HEK293 (cell line): ENCODE measurements at regions not wholly inside any gene's neighbourhood (a gene's known extent, or its start where the extent isn't known, plus 50 kb on each side); places are given as distances from the start of the nearest gene placed in this dataset.

Experiments
- CTCF ChIA-PET: fragments of 350-600 bp; formaldehyde crosslinking; extraction: SDS; loops from one replicate; lab custom pipeline; 2021; ENCODE audit warnings: antibody characterized with exemption; lab: Yijun Ruan, JAX
- POLR2A ChIA-PET: fragments of 300-600 bp; formaldehyde crosslinking; extraction: SDS; loops from one replicate; lab custom pipeline; 2020; ENCODE audit warnings: antibody characterized with exemption, inconsistent platforms; lab: Yijun Ruan, JAX
- H3K27ac ChIP-seq: fragments of 200-500 bp; sonication (Bioruptor generic); 2 replicates; pipeline ENCODE4 v1.5.1; 2014; ENCODE audit warnings: low read depth, low read length, control low read depth, inconsistent platforms; ENCODE audit errors: extremely low read depth
- H3K36me3 ChIP-seq, 2 experiments: fragments of 200-500 bp in 1 of 2; sonication (Bioruptor generic) in 1 of 2; 1 replicate in 1 of 2; 2 replicates in 1 of 2; pipeline ENCODE4 v1.5.1; 2014 to 2017; ENCODE audit warnings: inconsistent platforms in 2 of 2, low read length in 2 of 2; ENCODE audit not compliant: control insufficient read depth in 2 of 2, insufficient read depth in 1 of 2
- H3K4me1 ChIP-seq: fragments of 200-500 bp; sonication (Bioruptor generic); 2 replicates; pipeline ENCODE4 v1.5.1; 2014; ENCODE audit warnings: mild to moderate bottlenecking, low read length, inconsistent platforms; ENCODE audit not compliant: control insufficient read depth, insufficient read depth
- H3K4me3 ChIP-seq: 2 replicates; pipeline ENCODE4 v1.5.1; 2011; ENCODE audit warnings: low read depth, mild to moderate bottlenecking, control low read depth, low read length, moderate library complexity
- H3K9me3 ChIP-seq: fragments of 200-500 bp; sonication (Bioruptor generic); 2 replicates; pipeline ENCODE4 v1.5.1; 2014; ENCODE audit warnings: low read depth, low read length, inconsistent platforms; ENCODE audit not compliant: control insufficient read depth, insufficient read depth
- MYNN ChIP-seq: fragments of 450-650 bp; formaldehyde crosslinking; IDR thresholded peaks from 2 replicates; pipeline ENCODE4 v1.5.1; 2016; ENCODE audit warnings: missing biosample characterization, missing genetic modification characterization, borderline replicate concordance
- OVOL3 ChIP-seq: fragments of 450-650 bp; formaldehyde crosslinking; IDR thresholded peaks from 2 replicates; pipeline ENCODE4 v1.5.1; 2016; ENCODE audit warnings: missing biosample characterization, missing genetic modification characterization
- PRDM1 ChIP-seq: fragments of 450-650 bp; formaldehyde crosslinking; IDR thresholded peaks from 2 replicates; pipeline ENCODE4; 2016; ENCODE audit warnings: missing biosample characterization, missing genetic modification characterization
- ZNF133 ChIP-seq: fragments of 450-650 bp; formaldehyde crosslinking; IDR thresholded peaks from 2 replicates; pipeline ENCODE4 v1.5.1; 2016; ENCODE audit warnings: missing biosample characterization, missing genetic modification characterization
- ZNF174 ChIP-seq: fragments of 450-650 bp; formaldehyde crosslinking; IDR thresholded peaks from 2 replicates; pipeline ENCODE4 v1.5.0; 2017; ENCODE audit warnings: missing biosample characterization, mild to moderate bottlenecking, missing genetic modification characterization
- ZNF211 ChIP-seq: fragments of 450-650 bp; formaldehyde crosslinking; IDR thresholded peaks from 2 replicates; pipeline ENCODE4 v1.5.1; 2016; ENCODE audit warnings: low read depth, missing biosample characterization, missing genetic modification characterization
- ZNF324 ChIP-seq: fragments of 450-650 bp; formaldehyde crosslinking; IDR thresholded peaks from 2 replicates; pipeline ENCODE4 v1.5.1; 2016; ENCODE audit warnings: missing biosample characterization, missing genetic modification characterization
- ZNF350 ChIP-seq: fragments of 450-650 bp; formaldehyde crosslinking; IDR thresholded peaks from 2 replicates; pipeline ENCODE4 v1.5.0; 2017; ENCODE audit warnings: missing biosample characterization, mild to moderate bottlenecking, missing genetic modification characterization
- ZNF600 ChIP-seq: fragments of 450-650 bp; formaldehyde crosslinking; IDR thresholded peaks from 2 replicates; pipeline ENCODE4 v1.5.1; 2016; ENCODE audit warnings: missing biosample characterization, missing genetic modification characterization
- ZNF664 ChIP-seq: fragments of 450-650 bp; formaldehyde crosslinking; IDR thresholded peaks from 2 replicates; pipeline ENCODE4 v1.5.1; 2016; ENCODE audit warnings: missing biosample characterization, missing genetic modification characterization
- ZNF791 ChIP-seq: fragments of 450-650 bp; formaldehyde crosslinking; IDR thresholded peaks from 2 replicates; pipeline ENCODE4 v1.5.1; 2016; ENCODE audit warnings: missing biosample characterization, missing genetic modification characterization
- TF ChIP-seq, protein P1 (sequence below): fragments of 450-650 bp; formaldehyde crosslinking; IDR thresholded peaks from 2 replicates; pipeline ENCODE4 v1.5.1; 2016; ENCODE audit warnings: missing biosample characterization, missing genetic modification characterization
- TF ChIP-seq, protein P2 (sequence below): fragments of 450-650 bp; formaldehyde crosslinking; IDR thresholded peaks from 2 replicates; pipeline ENCODE4 v1.5.1; 2016; ENCODE audit warnings: missing biosample characterization, missing genetic modification characterization, borderline replicate concordance
- TF ChIP-seq, protein P3 (sequence below): fragments of 450-650 bp; formaldehyde crosslinking; IDR thresholded peaks from 2 replicates; pipeline ENCODE4 v1.5.1; 2017; ENCODE audit warnings: missing biosample characterization, missing genetic modification characterization
- TF ChIP-seq, protein P4 (sequence below): fragments of 450-650 bp; formaldehyde crosslinking; IDR thresholded peaks from 2 replicates; pipeline ENCODE4 v1.5.1; 2017; ENCODE audit warnings: missing biosample characterization, missing genetic modification characterization
- TF ChIP-seq, protein P5 (sequence below): fragments of 450-650 bp; formaldehyde crosslinking; IDR thresholded peaks from 2 replicates; pipeline ENCODE4 v1.5.1; 2017; ENCODE audit warnings: missing biosample characterization, missing genetic modification characterization

DNA sequence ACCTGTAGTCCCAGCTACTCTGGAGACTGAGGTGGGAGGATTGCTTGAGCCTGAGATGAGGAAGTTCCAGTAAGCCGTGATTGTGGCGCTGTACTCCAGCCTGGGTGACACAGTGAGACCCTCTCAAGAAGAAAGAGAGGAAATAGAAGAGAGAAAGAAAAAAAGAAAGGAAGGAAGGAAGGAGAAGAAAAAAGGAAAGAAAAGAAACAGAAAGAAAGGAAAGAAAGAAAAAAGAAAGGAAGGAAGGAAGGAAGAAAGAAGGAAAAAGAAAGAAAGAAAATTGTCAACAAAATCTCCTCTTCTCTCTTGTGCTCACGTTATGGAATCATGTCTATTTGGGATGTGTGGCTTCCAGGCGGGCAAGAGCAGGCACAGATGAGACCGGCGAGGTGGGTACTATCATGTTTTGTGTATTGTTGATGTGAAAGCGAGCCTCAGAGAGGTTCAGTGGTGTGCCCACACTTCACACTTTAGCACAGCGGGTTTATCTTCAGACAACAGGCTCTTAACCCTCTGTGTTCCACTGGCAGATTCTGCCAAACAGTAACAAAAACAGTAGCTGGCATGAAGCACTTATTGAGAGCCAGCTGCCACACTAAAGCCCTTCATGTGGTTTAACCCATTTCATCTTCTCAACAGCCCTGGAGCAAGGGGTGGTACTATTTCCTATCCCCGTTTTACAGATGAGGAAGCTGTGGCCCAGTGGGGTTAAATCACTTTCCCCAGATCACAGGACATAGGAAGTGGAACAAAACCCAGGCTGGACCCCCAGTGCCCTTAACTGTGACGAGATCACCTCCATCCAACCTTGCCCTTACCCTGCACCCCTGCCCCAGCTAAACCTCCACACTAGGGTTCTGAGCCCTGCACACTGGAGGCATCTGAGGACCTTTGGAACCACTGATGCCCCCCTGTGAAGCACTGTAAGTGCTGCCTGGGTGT lies 94.7 kb upstream of the TARDBP start (continued):
- TF ChIP-seq, protein P1, sequence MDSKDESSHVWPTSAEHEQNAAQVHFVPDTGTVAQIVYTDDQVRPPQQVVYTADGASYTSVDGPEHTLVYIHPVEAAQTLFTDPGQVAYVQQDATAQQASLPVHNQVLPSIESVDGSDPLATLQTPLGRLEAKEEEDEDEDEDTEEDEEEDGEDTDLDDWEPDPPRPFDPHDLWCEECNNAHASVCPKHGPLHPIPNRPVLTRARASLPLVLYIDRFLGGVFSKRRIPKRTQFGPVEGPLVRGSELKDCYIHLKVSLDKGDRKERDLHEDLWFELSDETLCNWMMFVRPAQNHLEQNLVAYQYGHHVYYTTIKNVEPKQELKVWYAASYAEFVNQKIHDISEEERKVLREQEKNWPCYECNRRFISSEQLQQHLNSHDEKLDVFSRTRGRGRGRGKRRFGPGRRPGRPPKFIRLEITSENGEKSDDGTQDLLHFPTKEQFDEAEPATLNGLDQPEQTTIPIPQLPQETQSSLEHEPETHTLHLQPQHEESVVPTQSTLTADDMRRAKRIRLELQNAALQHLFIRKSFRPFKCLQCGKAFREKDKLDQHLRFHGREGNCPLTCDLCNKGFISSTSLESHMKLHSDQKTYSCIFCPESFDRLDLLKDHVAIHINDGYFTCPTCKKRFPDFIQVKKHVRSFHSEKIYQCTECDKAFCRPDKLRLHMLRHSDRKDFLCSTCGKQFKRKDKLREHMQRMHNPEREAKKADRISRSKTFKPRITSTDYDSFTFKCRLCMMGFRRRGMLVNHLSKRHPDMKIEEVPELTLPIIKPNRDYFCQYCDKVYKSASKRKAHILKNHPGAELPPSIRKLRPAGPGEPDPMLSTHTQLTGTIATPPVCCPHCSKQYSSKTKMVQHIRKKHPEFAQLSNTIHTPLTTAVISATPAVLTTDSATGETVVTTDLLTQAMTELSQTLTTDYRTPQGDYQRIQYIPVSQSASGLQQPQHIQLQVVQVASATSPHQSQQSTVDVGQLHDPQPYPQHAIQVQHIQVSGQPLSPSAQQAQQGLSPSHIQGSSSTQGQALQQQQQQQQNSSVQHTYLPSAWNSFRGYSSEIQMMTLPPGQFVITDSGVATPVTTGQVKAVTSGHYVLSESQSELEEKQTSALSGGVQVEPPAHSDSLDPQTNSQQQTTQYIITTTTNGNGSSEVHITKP, result peak; percentile 58; the same call in 1 of the 2 replicates
- TF ChIP-seq ZNF174 (tag by site-specific recombination), result no peak
- TF ChIP-seq, protein P2, sequence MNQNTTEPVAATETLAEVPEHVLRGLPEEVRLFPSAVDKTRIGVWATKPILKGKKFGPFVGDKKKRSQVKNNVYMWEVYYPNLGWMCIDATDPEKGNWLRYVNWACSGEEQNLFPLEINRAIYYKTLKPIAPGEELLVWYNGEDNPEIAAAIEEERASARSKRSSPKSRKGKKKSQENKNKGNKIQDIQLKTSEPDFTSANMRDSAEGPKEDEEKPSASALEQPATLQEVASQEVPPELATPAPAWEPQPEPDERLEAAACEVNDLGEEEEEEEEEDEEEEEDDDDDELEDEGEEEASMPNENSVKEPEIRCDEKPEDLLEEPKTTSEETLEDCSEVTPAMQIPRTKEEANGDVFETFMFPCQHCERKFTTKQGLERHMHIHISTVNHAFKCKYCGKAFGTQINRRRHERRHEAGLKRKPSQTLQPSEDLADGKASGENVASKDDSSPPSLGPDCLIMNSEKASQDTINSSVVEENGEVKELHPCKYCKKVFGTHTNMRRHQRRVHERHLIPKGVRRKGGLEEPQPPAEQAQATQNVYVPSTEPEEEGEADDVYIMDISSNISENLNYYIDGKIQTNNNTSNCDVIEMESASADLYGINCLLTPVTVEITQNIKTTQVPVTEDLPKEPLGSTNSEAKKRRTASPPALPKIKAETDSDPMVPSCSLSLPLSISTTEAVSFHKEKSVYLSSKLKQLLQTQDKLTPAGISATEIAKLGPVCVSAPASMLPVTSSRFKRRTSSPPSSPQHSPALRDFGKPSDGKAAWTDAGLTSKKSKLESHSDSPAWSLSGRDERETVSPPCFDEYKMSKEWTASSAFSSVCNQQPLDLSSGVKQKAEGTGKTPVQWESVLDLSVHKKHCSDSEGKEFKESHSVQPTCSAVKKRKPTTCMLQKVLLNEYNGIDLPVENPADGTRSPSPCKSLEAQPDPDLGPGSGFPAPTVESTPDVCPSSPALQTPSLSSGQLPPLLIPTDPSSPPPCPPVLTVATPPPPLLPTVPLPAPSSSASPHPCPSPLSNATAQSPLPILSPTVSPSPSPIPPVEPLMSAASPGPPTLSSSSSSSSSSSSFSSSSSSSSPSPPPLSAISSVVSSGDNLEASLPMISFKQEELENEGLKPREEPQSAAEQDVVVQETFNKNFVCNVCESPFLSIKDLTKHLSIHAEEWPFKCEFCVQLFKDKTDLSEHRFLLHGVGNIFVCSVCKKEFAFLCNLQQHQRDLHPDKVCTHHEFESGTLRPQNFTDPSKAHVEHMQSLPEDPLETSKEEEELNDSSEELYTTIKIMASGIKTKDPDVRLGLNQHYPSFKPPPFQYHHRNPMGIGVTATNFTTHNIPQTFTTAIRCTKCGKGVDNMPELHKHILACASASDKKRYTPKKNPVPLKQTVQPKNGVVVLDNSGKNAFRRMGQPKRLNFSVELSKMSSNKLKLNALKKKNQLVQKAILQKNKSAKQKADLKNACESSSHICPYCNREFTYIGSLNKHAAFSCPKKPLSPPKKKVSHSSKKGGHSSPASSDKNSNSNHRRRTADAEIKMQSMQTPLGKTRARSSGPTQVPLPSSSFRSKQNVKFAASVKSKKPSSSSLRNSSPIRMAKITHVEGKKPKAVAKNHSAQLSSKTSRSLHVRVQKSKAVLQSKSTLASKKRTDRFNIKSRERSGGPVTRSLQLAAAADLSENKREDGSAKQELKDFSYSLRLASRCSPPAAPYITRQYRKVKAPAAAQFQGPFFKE, result no peak
- TF ChIP-seq, protein P3, sequence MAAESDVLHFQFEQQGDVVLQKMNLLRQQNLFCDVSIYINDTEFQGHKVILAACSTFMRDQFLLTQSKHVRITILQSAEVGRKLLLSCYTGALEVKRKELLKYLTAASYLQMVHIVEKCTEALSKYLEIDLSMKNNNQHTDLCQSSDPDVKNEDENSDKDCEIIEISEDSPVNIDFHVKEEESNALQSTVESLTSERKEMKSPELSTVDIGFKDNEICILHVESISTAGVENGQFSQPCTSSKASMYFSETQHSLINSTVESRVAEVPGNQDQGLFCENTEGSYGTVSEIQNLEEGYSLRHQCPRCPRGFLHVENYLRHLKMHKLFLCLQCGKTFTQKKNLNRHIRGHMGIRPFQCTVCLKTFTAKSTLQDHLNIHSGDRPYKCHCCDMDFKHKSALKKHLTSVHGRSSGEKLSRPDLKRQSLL (tag by site-specific recombination), result no peak
- TF ChIP-seq ZNF324 (tag by site-specific recombination), result no peak
- no peak for TF ChIP-seq OVOL3
- TF ChIP-seq, protein P4, sequence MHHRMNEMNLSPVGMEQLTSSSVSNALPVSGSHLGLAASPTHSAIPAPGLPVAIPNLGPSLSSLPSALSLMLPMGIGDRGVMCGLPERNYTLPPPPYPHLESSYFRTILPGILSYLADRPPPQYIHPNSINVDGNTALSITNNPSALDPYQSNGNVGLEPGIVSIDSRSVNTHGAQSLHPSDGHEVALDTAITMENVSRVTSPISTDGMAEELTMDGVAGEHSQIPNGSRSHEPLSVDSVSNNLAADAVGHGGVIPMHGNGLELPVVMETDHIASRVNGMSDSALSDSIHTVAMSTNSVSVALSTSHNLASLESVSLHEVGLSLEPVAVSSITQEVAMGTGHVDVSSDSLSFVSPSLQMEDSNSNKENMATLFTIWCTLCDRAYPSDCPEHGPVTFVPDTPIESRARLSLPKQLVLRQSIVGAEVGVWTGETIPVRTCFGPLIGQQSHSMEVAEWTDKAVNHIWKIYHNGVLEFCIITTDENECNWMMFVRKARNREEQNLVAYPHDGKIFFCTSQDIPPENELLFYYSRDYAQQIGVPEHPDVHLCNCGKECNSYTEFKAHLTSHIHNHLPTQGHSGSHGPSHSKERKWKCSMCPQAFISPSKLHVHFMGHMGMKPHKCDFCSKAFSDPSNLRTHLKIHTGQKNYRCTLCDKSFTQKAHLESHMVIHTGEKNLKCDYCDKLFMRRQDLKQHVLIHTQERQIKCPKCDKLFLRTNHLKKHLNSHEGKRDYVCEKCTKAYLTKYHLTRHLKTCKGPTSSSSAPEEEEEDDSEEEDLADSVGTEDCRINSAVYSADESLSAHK (tag by site-specific recombination), result no peak
- 0 out of 2 replicates have a peak, but pooled peaks have one; percentile 12 for TF ChIP-seq PRDM1 (tag by site-specific recombination)
- TF ChIP-seq MYNN (tag by site-specific recombination), result no peak
- peak; percentile 65 for TF ChIP-seq ZNF600 (tag by site-specific recombination)
- no peak for TF ChIP-seq ZNF664 (tag by site-specific recombination)

DNA sequence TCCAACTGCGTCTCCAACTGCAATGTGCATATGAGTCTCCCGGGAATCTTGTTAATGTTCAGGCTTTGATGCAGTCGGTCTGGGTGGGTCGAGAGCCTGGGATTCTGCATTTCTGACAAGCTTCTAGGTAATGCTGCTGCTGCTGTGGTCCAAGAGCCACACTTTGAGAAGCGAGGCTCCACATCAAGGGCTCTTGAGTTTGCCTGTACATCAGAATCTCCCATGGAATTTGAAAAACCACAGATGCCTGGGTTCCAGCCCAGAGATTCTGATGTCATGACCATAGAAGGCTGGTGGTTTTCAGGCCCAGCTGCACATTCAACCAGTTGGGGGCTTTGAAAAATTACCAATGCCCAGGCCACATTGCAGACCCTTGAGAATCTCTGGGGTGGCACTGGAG lies 93.9 kb upstream of the TARDBP start:
- Histone ChIP-seq H3K27ac (no peak overlapping the region), H3K36me3 (no peaks in the 10 kb centered on the region), H3K4me3 (no peak overlapping the region), H3K4me1 (no peaks in the 10 kb centered on the region), H3K9me3 (no peaks in the 10 kb centered on the region)
- ChIA-PET POLR2A (no interaction called here), CTCF (interaction anchor here (1.6 kb wide), 1 partner anchor 9 kb away, joined by 5 read pairs; no protein-coding TSS in a partner anchor)
- TF ChIP-seq, protein P5, sequence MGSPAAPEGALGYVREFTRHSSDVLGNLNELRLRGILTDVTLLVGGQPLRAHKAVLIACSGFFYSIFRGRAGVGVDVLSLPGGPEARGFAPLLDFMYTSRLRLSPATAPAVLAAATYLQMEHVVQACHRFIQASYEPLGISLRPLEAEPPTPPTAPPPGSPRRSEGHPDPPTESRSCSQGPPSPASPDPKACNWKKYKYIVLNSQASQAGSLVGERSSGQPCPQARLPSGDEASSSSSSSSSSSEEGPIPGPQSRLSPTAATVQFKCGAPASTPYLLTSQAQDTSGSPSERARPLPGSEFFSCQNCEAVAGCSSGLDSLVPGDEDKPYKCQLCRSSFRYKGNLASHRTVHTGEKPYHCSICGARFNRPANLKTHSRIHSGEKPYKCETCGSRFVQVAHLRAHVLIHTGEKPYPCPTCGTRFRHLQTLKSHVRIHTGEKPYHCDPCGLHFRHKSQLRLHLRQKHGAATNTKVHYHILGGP (tag by site-specific recombination), result no peak
- TF ChIP-seq ZNF133 (tag by site-specific recombination) (no peak), ZNF211 (tag by site-specific recombination) (no peak), ZNF791 (no peak), ZNF350 (no peak)
- TF ChIP-seq, protein P1, result no peak
